HUDEP-2 (cell line): ENCODE measurements at regions not wholly inside any gene's neighbourhood (a gene's known extent, or its start where the extent isn't known, plus 50 kb on each side); places are given as distances from the start of the nearest gene placed in this dataset.

Source experiments
- DNase-seq, 76 experiments: peaks; one replicate each; lab custom pipeline; 2025; ENCODE audit not compliant: unreplicated experiment in 76 of 76; lab: John Stamatoyannopoulos, UW

- no peak for DNase-seq
Observed at GRCh38 chrX:79645749-79646148, 278.6 kb upstream of the ITM2A start.

GRCh38 chrX:79631526-79631925, 264.4 kb upstream of the ITM2A start:
- DNase-seq, result no peak

DNA sequence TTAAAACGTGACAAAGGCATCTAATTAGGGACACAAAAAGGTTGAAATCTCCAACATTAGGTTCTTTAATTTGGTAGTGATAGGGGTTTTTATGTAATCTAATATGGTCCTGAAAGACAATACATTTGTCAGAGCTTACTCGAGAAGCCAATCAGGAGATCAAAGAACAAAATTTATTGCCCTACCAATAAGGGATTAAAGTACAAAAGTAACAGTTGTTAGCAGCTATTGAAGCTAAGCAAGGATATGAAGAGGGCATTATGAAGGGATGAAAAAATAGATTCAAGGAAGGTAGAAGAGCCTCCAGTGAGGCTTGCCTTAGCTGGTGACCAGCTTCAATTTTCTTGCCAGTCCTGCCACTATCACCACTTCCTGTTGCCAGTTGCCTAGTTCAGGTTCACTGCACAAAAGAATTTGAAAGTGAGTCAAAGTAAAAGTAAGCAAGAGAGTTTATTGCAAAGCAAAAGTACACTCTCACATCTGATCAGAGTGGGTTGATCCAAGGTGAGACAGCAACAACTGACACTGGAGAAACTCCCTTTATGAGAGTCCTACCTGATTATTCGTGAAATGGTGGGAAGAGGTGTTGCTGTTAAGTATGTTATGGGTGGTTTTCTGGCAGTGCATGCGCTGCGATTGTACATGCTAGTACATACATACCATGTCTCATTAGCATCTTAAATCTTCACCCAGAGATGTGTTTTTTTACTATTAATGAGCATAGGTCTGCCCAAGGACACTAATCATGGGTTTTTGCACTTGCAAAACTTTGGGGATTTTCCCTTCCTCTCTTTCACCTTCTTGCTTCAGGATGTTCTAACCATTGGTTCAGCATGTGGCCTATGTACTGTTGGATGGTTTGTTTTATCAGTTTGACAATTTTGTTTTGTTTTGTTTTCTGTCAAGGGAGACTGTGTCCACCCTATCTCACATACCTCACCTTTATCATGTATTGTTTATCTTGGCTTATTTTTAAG, 263.2 kb upstream of the ITM2A start:
- DNase-seq, result peak in 1 of 76 experiments; percentile 0

GRCh38 chrX:79623098-79623762, 256.1 kb upstream of the ITM2A start:
- no peak for DNase-seq

- DNase-seq, result no peak
Observed at GRCh38 chrX:79618280-79618679, 251.1 kb upstream of the ITM2A start.

DNA sequence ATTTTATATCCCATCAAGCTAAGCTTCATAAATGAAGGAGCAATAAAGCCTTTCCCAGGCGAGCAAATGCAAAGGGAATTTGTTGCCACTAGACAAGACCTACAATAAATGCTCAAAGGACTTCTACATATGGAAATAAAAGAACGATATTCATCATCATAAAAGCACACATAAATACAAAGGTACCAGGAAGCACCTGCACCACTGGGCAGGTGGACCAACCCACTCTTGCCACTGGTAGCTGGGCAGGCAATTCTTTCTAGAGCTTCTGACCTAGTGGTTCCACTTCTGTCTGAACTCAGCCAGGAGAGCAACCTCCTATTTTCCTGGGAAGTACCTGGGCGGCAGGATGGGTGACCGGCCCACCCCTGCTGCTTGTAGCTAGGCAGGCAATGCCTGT, 237.2 kb upstream of the ITM2A start:
- DNase-seq, result no peak

- DNase-seq, result no peak
Observed at GRCh38 chrX:79601341-79602131, 234.4 kb upstream of the ITM2A start.

- no peak for DNase-seq
Observed at GRCh38 chrX:79592259-79592658, 225.1 kb upstream of the ITM2A start.

DNA sequence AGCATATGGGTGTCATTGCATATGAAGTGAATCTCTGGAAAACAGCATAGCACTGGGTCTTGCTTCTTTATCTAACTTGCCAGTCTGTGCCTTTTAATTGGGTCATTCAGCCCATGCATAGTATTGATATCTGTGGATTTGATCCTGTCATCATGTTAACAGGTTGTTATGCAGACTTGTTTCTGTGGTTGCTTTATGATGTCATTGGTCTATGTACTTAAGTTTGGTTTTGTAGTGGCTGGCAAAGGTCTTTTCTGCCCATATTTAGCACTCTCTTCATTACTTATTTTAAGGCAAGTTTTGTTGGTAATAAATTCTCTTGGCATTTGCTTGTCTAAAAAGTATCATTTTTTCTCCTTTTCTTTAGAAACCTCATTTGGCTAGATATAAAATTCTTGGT, 221.1 kb upstream of the ITM2A start:
- DNase-seq, result no peak

- DNase-seq, result no peak
Observed at GRCh38 chrX:79573760-79574159, 206.6 kb upstream of the ITM2A start.

GRCh38 chrX:79572566-79572965, 205.4 kb upstream of the ITM2A start:
- no peak for DNase-seq

DNA sequence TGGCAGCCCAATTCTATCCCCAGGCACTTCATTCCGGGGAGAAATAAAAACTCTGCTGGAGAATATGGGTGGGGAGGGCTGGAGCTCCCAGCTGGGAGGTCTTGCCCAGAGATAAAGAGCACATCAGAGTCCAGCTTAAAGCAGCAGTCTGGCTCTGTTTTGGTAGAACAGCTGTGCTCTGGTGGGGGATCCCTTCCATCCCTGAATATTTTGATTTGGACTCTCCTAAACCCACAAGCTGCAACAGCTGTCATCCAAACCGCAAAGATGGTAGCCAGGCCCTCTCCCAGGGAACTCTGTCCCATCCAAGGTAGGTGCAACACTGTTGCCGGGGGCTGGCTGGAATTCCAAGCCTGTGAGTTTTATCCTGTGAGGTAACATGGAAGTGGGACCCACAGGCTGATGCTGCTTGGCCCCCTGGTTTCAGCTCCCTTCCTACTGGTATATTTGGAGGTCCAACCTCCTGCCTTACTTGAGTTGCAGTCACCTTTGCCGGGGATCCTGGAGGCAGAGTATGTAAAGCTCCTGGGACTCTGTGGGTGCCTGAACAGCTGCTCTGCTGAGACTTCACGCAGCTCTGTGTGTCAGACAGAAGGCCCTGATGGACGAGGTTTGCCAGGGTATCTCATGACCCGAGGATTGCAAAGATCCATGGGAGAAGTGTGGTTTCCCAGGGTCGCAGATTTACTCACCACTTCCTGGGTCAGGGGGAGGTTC, 203.5 kb upstream of the ITM2A start:
- DNase-seq, result no peak

DNA sequence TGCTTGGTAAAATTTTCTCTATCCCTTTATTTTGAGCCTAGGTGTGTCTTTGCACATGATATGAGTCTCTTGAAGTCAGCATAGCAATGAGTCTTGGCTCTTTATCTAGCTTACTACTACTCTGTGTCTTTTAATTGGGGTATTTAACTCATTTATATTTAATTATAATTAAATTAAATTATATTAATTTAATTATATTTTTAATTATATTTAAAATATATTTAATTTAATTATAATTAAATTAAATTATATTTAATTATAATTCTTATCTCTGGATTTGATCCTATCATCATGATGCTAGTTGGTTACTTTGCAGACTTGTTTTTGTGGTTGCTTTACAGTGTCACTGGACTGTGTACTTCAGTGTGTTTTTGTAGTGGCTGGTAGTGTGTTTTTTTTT, 201.2 kb upstream of the ITM2A start:
- no peak for DNase-seq

DNA sequence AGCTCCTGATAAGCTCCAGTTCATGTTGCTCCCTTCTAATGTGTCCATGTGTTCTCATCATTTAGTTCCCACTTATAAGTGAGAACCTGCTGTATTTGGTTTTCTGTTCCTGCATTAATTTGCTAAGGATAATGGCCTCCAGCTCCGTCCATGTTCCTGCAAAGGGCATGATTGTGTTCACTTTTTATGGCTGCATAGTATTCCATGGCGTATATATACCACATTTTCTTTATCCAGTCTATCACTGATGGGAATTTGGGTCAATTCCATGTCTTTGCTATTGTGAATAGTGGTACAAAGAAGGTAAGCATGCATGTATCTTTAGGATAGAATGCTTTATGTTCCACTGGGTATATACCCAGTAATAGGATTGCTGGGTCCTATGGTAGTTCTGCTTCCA, 197.2 kb upstream of the ITM2A start:
- no peak for DNase-seq

GRCh38 chrX:79559290-79559689, 192.2 kb upstream of the ITM2A start:
- DNase-seq, result no peak

DNA sequence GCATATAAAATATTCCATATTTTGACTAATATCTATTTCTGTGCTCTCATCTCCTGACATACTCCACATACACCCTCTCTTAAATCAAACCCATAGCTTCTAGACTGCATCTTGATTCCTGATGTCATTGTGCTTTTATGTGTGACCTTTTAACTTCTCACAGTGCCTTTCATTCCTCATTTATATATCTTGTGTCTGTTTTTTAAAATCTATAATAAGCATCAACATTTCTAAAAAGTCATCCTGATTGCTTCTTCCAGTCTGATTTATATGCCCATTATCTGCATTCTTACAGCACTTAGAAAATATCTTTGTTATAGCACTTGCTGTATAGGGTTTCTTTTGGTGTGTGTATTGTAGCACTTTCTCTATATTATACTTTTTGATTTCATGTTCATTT, 190.1 kb upstream of the ITM2A start:
- DNase-seq, result no peak

DNA sequence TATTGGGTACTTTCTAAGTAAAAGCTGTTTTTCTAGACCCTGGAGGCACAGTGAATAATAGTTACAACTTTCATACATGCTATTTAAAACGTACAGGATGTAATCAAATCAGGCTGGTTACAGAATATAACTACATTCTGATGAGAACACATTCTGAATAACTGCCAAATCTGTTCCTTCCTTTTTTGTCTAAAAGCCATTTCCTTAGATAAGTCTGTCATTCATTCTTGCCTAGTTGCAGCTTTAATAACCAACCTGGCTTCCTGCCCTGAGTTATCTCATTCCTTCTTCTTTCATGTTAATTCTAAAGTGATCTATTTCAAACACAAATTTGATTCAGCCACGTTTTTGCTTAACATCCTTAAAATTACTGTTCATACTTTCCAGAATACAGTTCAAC, 189.7 kb upstream of the ITM2A start:
- no peak for DNase-seq

DNA sequence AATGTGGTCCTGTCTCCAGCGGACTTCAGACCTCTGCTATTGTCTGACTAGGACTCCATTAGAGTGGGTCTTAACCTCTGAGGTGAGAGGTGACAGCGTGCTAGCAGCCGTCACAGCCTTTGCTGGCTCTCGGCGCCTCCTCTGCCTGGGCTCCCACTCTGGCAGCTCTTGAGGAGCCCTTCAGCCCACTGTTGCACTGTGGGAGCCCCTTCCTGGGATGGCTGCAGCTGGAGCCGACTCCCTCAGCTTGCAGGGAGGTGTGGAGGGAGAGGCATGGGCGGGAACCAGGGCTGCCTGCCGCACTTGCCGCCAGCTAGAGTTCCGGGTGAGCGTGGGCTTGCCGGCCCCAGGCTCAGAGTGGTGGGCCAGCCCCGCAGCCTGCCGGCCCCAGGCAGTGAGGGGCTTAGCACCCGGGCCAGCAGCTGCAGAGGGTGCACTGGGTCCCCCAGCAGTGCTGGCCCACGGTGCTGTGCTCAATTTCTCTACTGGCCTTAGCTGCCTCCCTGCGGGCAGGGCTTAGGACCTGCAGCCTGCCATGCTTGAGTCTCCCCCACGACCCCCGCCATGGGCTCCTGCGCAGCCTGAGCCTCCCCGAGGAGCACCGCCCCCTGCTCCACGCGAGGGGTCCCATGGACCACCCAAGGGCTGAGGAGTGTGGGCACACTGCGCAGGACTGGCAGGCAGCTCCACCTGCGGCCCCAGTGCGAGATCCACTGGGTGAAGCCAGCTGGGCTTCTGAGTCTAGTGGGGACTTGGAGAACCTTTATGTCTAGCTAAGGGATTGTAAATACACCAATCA, 163.4 kb upstream of the ITM2A start:
- DNase-seq, result no peak

- DNase-seq, result peak in 2 of 76 experiments; percentile 0 to 1
Observed at GRCh38 chrX:79524642-79525041, 157.5 kb upstream of the ITM2A start.

DNA sequence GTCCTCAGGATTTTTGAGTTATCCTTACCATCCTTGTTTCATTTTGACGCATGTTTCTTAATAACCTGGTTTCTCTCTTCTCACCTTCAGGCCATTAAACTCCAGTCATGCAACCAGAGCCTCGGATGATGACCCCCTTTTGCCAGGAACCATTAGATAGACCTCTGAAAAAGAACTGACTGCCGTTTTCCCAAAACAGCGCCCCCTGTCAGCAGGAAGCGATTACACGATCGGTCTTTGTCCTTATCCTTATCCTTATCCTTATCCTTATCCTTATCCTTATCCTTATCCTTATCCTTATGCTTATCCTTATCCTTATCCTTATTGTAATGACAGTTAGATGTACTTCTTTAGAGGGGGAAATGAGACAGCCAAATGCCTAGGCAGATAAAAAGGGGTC, 148.4 kb upstream of the ITM2A start:
- DNase-seq, result no peak
